Karpas-422 (cell line): ENCODE measurements at regions not wholly inside any gene's neighbourhood (a gene's known extent, or its start where the extent isn't known, plus 50 kb on each side); places are given as distances from the start of the nearest gene placed in this dataset.
"Not testable (repeated sequence)": the region's sequence is repeated elsewhere in the genome, so short reads cannot be mapped to it uniquely, and the experiment has no call there.

Source experiments
- DNase-seq: peaks from one replicate; pipeline ENCODE4 v3.0.0-alpha.2; 2015
- H2AFZ ChIP-seq: fragments of 200-600 bp; sonication (generic); 2 replicates; pipeline ENCODE4 v1.6.1; 2014; ENCODE audit warnings: antibody characterized with exemption, low read length, mixed read lengths
- H3K27ac ChIP-seq: fragments of 200-600 bp; sonication (generic); 2 replicates; pipeline ENCODE4 v1.5.1; 2014; ENCODE audit warnings: mild to moderate bottlenecking, low read length, moderate library complexity
- H3K27me3 ChIP-seq: fragments of 200-600 bp; sonication (generic); 2 replicates; pipeline ENCODE4 v1.6.1; 2014; ENCODE audit warnings: low read length, mixed read lengths
- H3K36me3 ChIP-seq: fragments of 200-600 bp; sonication (generic); 2 replicates; pipeline ENCODE4 v1.6.1; 2014; ENCODE audit warnings: low read length, mixed read lengths; ENCODE audit not compliant: insufficient read depth
- H3K4me1 ChIP-seq: fragments of 200-600 bp; sonication (generic); 2 replicates; pipeline ENCODE4 v1.6.1; 2014; ENCODE audit warnings: mild to moderate bottlenecking, low read length, mixed read lengths
- H3K4me2 ChIP-seq: fragments of 200-600 bp; sonication (generic); 2 replicates; pipeline ENCODE4 v1.6.1; 2014; ENCODE audit warnings: low read length, low read depth, mild to moderate bottlenecking; ENCODE audit not compliant: poor library complexity, severe bottlenecking
- H3K4me3 ChIP-seq: fragments of 200-600 bp; sonication (generic); 2 replicates; pipeline ENCODE4 v1.5.1; 2014; ENCODE audit warnings: mild to moderate bottlenecking, antibody characterized with exemption, low read length, mixed read lengths
- H3K79me2 ChIP-seq: fragments of 200-600 bp; sonication (generic); 2 replicates; pipeline ENCODE4 v1.6.1; 2014; ENCODE audit warnings: mild to moderate bottlenecking, low read length, mixed read lengths
- H3K9ac ChIP-seq: fragments of 200-600 bp; sonication (generic); 2 replicates; pipeline ENCODE4 v1.6.0; 2014; ENCODE audit warnings: low read length
- H3K9me2 ChIP-seq: fragments of 200-600 bp; sonication (generic), shearing (Covaris generic); replicated peaks from 2 replicates; pipeline ENCODE4 v1.6.0; 2014; ENCODE audit warnings: mild to moderate bottlenecking, low read length, moderate library complexity; ENCODE audit not compliant: insufficient read depth
- H3K9me3 ChIP-seq: fragments of 300-700, 200-600 bp; sonication (generic); 2 replicates; pipeline ENCODE4 v1.6.1; 2014; ENCODE audit warnings: low read length, mixed read lengths
- H4K20me1 ChIP-seq: fragments of 200-600 bp; sonication (generic); 2 replicates; pipeline ENCODE4 v1.6.1; 2014; ENCODE audit warnings: mild to moderate bottlenecking, antibody characterized with exemption, low read length, low read depth; ENCODE audit not compliant: insufficient read depth

DNA sequence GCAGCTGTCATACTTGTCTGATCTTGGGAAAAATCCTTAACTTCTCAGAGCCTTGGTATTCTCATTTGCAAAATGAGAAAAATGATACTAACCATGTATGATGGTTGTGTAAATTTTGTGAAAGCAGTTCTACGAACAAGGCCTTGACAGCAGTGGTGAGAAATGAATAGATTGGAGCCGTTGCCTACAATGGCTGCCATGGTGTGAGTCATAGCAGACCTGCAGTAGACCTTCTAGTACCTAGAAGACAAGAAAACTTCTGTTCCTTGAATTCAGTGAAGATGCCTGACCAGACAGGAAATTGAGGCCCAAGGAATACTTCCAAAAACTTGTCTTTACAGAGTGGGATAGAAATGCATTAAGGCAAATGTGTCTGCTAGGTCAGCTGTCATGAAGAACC, 338.9 kb downstream of the QKI start:
- Histone ChIP-seq H3K4me2 (no peak overlapping the region), H3K27ac (no peak overlapping the region), H3K9ac (no peak overlapping the region), H3K4me1 (peaks cover 13% of the 10 kb centered on the region), H3K27me3 (no peaks in the 10 kb centered on the region), H2AFZ (no peak overlapping the region), H3K36me3 (no peaks in the 10 kb centered on the region), H4K20me1 (no peaks in the 10 kb centered on the region), H3K9me2 (no peaks in the 10 kb centered on the region), H3K9me3 (peaks cover 14% of the 10 kb centered on the region), H3K79me2 (no peaks in the 10 kb centered on the region), H3K4me3 (no peak overlapping the region)
- DNase-seq = no peak

DNA sequence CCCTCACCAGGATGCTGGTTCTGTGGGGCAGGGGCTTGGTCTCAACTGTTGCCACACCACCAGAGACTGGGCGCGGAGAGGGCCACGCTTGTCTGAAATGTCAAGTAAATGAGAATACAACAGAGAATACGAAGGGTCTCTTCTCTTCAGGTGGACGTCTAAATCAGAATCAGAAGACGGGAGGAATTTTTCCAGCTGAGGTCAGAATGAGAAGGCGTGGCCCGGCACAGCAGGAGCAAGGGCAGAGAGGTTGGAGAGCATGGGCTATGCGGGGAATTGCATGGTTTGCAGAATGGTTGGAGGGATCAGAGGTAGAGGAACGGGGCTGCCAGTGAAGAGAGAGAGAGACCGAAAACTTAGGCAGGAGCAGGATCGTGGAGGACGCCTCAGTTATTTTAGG, 337.9 kb downstream of the QKI start:
- Histone ChIP-seq H3K4me3 (no peak overlapping the region), H3K9me3 (peaks cover 9% of the 10 kb centered on the region), H3K4me1 (peaks cover 13% of the 10 kb centered on the region), H3K27ac (no peak overlapping the region), H2AFZ (no peak overlapping the region), H3K9me2 (no peaks in the 10 kb centered on the region), H4K20me1 (no peaks in the 10 kb centered on the region), H3K79me2 (no peaks in the 10 kb centered on the region), H3K9ac (no peak overlapping the region), H3K4me2 (no peak overlapping the region), H3K36me3 (no peaks in the 10 kb centered on the region), H3K27me3 (no peaks in the 10 kb centered on the region)
- no peak for DNase-seq

DNA sequence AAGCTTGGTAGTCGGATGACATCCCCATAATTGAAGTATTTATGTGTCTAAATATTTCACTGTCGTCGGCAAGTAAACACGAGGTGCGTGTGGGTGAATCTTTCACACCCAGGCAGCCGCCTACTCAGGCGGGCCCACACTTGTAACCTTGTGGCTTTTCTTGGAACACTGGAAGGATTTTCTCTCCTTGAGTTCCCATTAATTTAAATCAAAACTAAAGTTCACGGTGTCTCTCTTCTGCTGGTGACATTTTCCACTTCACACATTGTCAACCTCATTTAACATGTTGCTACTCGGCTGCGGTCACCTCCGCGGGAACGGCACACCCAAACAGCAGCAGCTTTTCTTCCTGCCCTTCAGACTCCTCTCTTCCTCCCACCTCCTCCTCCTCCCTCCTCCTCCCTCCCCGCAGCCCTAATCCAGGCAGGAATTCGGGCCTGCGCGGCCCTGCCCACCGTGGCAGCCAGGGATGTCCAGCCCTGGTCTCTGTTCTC, 336.6 kb downstream of the QKI start:
- Histone ChIP-seq H3K36me3 (no peaks in the 10 kb centered on the region), H2AFZ (no peak overlapping the region), H3K9me2 (no peaks in the 10 kb centered on the region), H3K9me3 (peaks cover 6% of the 10 kb centered on the region; the same call in 1 of the 2 replicates), H4K20me1 (no peaks in the 10 kb centered on the region), H3K79me2 (no peaks in the 10 kb centered on the region), H3K27ac (no peak overlapping the region), H3K9ac (no peak overlapping the region), H3K4me3 (no peak overlapping the region), H3K4me2 (no peak overlapping the region), H3K27me3 (no peaks in the 10 kb centered on the region), H3K4me1 (peaks cover 7% of the 10 kb centered on the region)
- no peak for DNase-seq

DNA sequence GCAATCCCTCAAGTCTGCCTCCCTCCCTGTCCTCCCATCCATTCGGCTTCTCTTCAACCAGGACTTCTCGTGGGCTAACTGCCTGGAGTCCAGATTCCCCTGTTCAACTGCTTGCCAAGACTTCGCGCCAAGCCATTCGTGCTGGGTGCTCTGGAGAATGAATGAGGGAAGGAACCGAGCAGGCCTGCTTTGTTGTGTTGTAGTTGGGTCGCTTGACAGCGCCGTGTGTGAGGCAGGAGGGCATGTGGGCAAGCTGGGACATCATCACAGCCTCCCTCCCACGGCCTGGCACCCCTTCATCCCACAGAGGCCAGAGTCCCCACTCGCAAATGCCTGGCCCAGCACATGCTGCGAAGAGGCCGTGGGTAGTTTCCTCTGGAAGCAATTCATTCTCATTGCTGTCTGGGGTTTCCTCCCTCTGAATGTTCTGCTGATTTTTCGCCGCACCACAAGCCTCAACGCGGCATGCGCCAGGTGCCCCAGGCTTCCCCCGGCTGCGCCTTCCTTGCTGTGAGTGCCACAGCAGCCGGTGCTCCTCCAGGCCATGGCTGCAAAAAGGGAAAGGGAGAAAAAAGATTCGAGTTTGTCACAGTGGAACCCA, 336.0 kb downstream of the QKI start:
- no peak for DNase-seq
- Histone ChIP-seq H3K4me3 (no peak overlapping the region), H4K20me1 (no peaks in the 10 kb centered on the region), H3K9ac (no peak overlapping the region), H3K36me3 (no peaks in the 10 kb centered on the region), H3K9me3 (peaks cover 6% of the 10 kb centered on the region; the same call in 1 of the 2 replicates), H3K9me2 (no peaks in the 10 kb centered on the region), H3K79me2 (no peaks in the 10 kb centered on the region), H3K27me3 (no peaks in the 10 kb centered on the region), H3K4me2 (no peak overlapping the region), H3K27ac (no peak overlapping the region), H3K4me1 (peaks cover 2% of the 10 kb centered on the region), H2AFZ (no peak overlapping the region)

DNA sequence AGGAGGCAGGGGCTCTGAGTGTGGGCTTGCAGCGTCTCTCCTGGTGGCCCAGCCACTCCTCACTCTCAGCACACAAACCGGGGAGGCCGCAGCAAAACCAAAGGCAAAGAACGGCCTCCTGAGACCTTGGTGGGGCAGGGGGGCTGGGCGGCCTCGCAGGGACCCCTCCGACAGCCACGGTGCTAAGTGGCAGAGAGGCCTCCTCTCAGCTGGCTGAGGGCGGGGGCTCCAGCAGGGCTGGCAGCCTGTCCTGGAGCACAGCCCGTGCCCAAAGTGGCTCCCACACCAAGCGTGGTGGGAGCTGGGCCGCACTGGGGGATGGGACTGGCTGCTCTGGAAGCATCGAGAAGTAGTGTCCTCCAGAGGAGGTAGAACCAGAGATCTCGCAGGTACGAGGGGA, 334.4 kb downstream of the QKI start:
- H3K9ac ChIP-seq = no peak overlapping the region
- H4K20me1 ChIP-seq = no peaks in the 10 kb centered on the region
- H3K4me3 ChIP-seq = no peak overlapping the region
- H3K27ac ChIP-seq = no peak overlapping the region
- DNase-seq = no peak
- H3K79me2 ChIP-seq = no peaks in the 10 kb centered on the region
- H2AFZ ChIP-seq = no peak overlapping the region
- H3K9me2 ChIP-seq = no peaks in the 10 kb centered on the region
- no peak overlapping the region for H3K4me2 ChIP-seq
- H3K9me3 ChIP-seq = 0 out of 2 replicates have a peak, but pooled peaks cover 6% of the 10 kb centered on the region
- H3K36me3 ChIP-seq = no peaks in the 10 kb centered on the region
- H3K4me1 ChIP-seq = no peaks in the 10 kb centered on the region
- no peaks in the 10 kb centered on the region for H3K27me3 ChIP-seq

DNA sequence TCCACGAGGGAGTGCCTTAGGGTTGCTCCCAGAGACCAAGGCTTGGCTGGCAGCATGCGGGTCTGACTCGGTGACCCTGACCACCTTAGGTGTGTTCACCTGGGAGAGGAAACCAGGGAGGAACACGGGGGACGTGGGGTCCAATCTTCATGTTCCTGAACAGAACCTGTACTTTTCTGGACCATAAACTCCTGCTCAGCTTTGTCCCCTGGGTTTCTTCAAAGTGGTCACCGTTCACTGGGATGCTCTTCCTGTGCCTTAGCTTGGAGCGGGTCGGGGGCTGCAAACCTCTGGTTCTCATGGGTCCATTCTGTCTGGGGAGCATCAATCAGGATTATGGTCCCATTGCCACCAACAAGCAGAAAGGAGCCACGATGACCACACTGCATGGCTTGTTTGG, 333.5 kb downstream of the QKI start:
- Histone ChIP-seq H3K27me3 (no peaks in the 10 kb centered on the region), H3K4me1 (no peaks in the 10 kb centered on the region), H3K36me3 (no peaks in the 10 kb centered on the region), H3K9ac (no peak overlapping the region), H3K4me3 (no peak overlapping the region), H3K9me3 (0 out of 2 replicates have a peak, but pooled peaks cover 3% of the 10 kb centered on the region), H3K4me2 (no peak overlapping the region), H4K20me1 (no peaks in the 10 kb centered on the region), H3K27ac (no peak overlapping the region), H3K79me2 (no peaks in the 10 kb centered on the region), H2AFZ (no peak overlapping the region), H3K9me2 (no peaks in the 10 kb centered on the region)
- DNase-seq = no peak

DNA sequence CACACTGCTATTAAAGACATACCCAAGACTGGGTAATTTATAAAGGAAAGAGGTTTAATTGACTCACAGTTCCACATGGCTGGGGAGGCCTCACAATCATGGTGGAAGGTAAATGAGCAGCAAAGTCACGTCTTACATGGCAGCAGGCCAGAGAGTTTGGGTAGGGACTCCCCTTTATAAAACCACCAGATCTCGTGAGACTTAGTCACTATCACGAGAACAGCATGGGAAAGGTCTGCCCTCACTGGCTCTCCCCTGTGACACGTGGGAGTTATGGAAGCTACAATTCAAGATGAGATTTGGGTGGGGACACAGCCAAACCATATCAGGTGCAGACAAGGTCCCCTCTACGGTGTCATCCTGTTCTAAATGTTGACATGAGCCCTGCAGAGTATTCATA, 332.5 kb downstream of the QKI start:
- not testable (repeated sequence) for DNase-seq, H3K27me3 ChIP-seq, H3K9me2 ChIP-seq, H2AFZ ChIP-seq, H3K79me2 ChIP-seq, H3K9me3 ChIP-seq, H4K20me1 ChIP-seq, H3K4me3 ChIP-seq, H3K9ac ChIP-seq, H3K4me2 ChIP-seq, H3K4me1 ChIP-seq, H3K36me3 ChIP-seq, H3K27ac ChIP-seq

DNA sequence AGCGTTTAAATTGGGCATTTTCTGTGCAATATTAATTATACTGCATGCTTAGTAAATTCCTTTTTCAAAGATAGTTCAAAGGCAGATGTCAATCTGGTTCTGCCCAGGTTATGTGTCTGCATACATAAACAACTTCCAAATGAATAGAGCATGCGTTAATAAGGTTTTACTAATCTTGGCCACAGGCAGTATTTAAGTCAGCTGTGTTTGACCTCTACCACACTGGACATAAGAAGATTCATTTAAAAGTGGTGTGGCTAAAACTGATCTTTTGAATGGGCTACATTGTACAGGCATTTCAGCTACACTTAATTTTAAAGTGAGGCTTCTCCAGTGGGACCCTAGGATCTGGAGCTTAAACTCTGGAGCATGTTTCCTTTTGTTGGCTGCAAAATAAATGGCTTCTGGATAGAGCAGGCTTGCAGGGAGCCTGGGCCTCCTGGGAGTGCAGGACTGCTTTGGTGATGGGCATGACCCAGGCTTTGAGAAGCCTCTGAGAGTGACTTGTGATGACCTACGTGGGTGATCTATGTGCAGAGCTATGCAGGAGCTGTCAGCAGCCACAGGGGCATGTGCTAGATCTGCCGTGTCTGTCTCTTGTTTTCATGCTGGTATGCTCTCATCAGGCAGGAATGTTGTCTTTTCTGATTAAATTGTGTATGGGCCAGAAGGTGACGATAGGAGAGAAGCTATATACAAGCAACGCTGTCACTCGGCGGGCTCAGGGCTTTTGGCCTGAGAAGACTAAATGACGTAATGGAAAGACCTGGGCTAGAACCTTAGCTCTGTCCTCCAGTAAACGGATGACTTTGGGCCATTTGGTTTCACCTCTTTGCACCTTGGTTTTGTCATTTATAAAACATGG, 331.2 kb downstream of the QKI start:
- no peaks in the 10 kb centered on the region for H3K27me3 ChIP-seq
- no peak overlapping the region for H3K9ac ChIP-seq
- H4K20me1 ChIP-seq = no peaks in the 10 kb centered on the region
- no peaks in the 10 kb centered on the region for H3K79me2 ChIP-seq
- no peak overlapping the region for H2AFZ ChIP-seq
- no peaks in the 10 kb centered on the region for H3K4me1 ChIP-seq
- no peak for DNase-seq
- no peaks in the 10 kb centered on the region for H3K9me2 ChIP-seq
- no peak overlapping the region for H3K27ac ChIP-seq
- H3K4me2 ChIP-seq = no peak overlapping the region
- H3K4me3 ChIP-seq = no peak overlapping the region
- 0 out of 2 replicates have a peak, but pooled peaks cover 3% of the 10 kb centered on the region for H3K9me3 ChIP-seq
- no peaks in the 10 kb centered on the region for H3K36me3 ChIP-seq
